ENCODE measurements at regions not wholly inside any gene's neighbourhood (a gene's known extent, or its start where the extent isn't known, plus 50 kb on each side); places are given as distances from the start of the nearest gene placed in this dataset.

GRCh38 chr2:2851316-2851715, 520.2 kb upstream of the MYT1L start:
- no peak for DNase-seq (ENCODE audit: low read depth in 2 of 2, low spot score in 1 of 2)

GRCh38 chr2:2850859-2851258, 519.8 kb upstream of the MYT1L start:
- no peak for DNase-seq (ENCODE audit: low read depth in 2 of 2, low spot score in 1 of 2)

- DNase-seq (ENCODE audit: low read depth in 2 of 2, low spot score in 1 of 2) = no peak
These were observed 519.2 kb upstream of the MYT1L start for GRCh38 chr2:2850218-2850755.

GRCh38 chr2:2849464-2850217, 518.6 kb upstream of the MYT1L start:
- DNase-seq (ENCODE audit: low read depth in 2 of 2, low spot score in 1 of 2) = no peak

- DNase-seq (ENCODE audit: low read depth in 2 of 2, low spot score in 1 of 2) = no peak
These were observed 517.7 kb upstream of the MYT1L start for GRCh38 chr2:2848621-2849333.

GRCh38 chr2:2848198-2848597, 517.1 kb upstream of the MYT1L start:
- no peak for DNase-seq (ENCODE audit: low read depth in 2 of 2, low spot score in 1 of 2)

- no peak for DNase-seq (ENCODE audit: low read depth in 2 of 2, low spot score in 1 of 2)
These were observed 516.2 kb upstream of the MYT1L start for GRCh38 chr2:2847209-2847676.

- DNase-seq (ENCODE audit: low read depth in 2 of 2, low spot score in 1 of 2) = no peak
These were observed 515.5 kb upstream of the MYT1L start for GRCh38 chr2:2846332-2847208.

GRCh38 chr2:2845806-2846315, 514.8 kb upstream of the MYT1L start:
- no peak for DNase-seq (ENCODE audit: low read depth in 2 of 2, low spot score in 1 of 2)

- no peak for DNase-seq (ENCODE audit: low read depth in 2 of 2, low spot score in 1 of 2)
These were observed 514.2 kb upstream of the MYT1L start for GRCh38 chr2:2845267-2845666.

- no peak for DNase-seq (ENCODE audit: low read depth in 2 of 2, low spot score in 1 of 2)
These were observed 513.0 kb upstream of the MYT1L start for GRCh38 chr2:2843969-2844548.

- no peak for DNase-seq (ENCODE audit: low read depth in 2 of 2, low spot score in 1 of 2)
These were observed 511.4 kb upstream of the MYT1L start for GRCh38 chr2:2842466-2842865.

GRCh38 chr2:2840681-2841300, 509.7 kb upstream of the MYT1L start:
- no peak for DNase-seq (ENCODE audit: low read depth in 2 of 2, low spot score in 1 of 2)

- no peak for DNase-seq (ENCODE audit: low read depth in 2 of 2, low spot score in 1 of 2)
These were observed 508.9 kb upstream of the MYT1L start for GRCh38 chr2:2839782-2840531.

- DNase-seq (ENCODE audit: low read depth in 2 of 2, low spot score in 1 of 2) = no peak
These were observed 508.3 kb upstream of the MYT1L start for GRCh38 chr2:2839393-2839781.

- DNase-seq (ENCODE audit: low read depth in 2 of 2, low spot score in 1 of 2) = no peak
These were observed 507.4 kb upstream of the MYT1L start for GRCh38 chr2:2838548-2838845.

GRCh38 chr2:2837746-2838547, 506.9 kb upstream of the MYT1L start:
- no peak for DNase-seq (ENCODE audit: low read depth in 2 of 2, low spot score in 1 of 2)

GRCh38 chr2:2836343-2837070, 505.4 kb upstream of the MYT1L start:
- no peak for DNase-seq (ENCODE audit: low read depth in 2 of 2, low spot score in 1 of 2)

All from stimulated activated CD8-positive, alpha-beta memory T cell treated with anti-CD3 and anti-CD28 coated beads, Interleukin-4, amount 100 ng/mL, for 4 hours (primary cell).